SIG-M5 treated with dmso at 0.1 percent for 504 hours (cell line): ENCODE measurements at regions not wholly inside any gene's neighbourhood (a gene's known extent, or its start where the extent isn't known, plus 50 kb on each side); places are given as distances from the start of the nearest gene placed in this dataset.

Experiments
- DNase-seq: peaks from one replicate; lab custom pipeline; 2025; ENCODE audit not compliant: unreplicated experiment; lab: John Stamatoyannopoulos, UW

- DNase-seq: no peak
Measured at GRCh38 chr5:15266229-15266628, 233.8 kb upstream of the FBXL7 start.

- no peak for DNase-seq
Measured at GRCh38 chr5:15263942-15264341, 236.0 kb upstream of the FBXL7 start.

GRCh38 chr5:15263406-15263805 lies 236.6 kb upstream of the FBXL7 start:
- no peak for DNase-seq

- DNase-seq: no peak
Measured at GRCh38 chr5:15261269-15261995, 238.5 kb upstream of the FBXL7 start.

GRCh38 chr5:15260356-15261268 lies 239.4 kb upstream of the FBXL7 start:
- no peak for DNase-seq

GRCh38 chr5:15256485-15256884 lies 243.5 kb upstream of the FBXL7 start:
- DNase-seq: no peak

- no peak for DNase-seq
Measured at GRCh38 chr5:15255576-15255975, 244.4 kb upstream of the FBXL7 start.

GRCh38 chr5:15254607-15255006 lies 245.4 kb upstream of the FBXL7 start:
- peak; percentile 1 for DNase-seq

- DNase-seq: no peak
Measured at GRCh38 chr5:15252331-15252730, 247.6 kb upstream of the FBXL7 start.

- no peak for DNase-seq
Measured at GRCh38 chr5:15249152-15249551, 250.8 kb upstream of the FBXL7 start.

GRCh38 chr5:15248731-15249130 lies 251.2 kb upstream of the FBXL7 start:
- no peak for DNase-seq

- DNase-seq: no peak
Measured at GRCh38 chr5:15245913-15246312, 254.1 kb upstream of the FBXL7 start.

- no peak for DNase-seq
Measured at GRCh38 chr5:15243301-15244020, 256.5 kb upstream of the FBXL7 start.

- DNase-seq: no peak
Measured at GRCh38 chr5:15241216-15241821, 258.7 kb upstream of the FBXL7 start.

GRCh38 chr5:15238006-15238405 lies 262.0 kb upstream of the FBXL7 start:
- DNase-seq: no peak

GRCh38 chr5:15236911-15237508 lies 263.0 kb upstream of the FBXL7 start:
- no peak for DNase-seq

- DNase-seq: no peak
Measured at GRCh38 chr5:15234911-15235310, 265.1 kb upstream of the FBXL7 start.

GRCh38 chr5:15234366-15234765 lies 265.6 kb upstream of the FBXL7 start:
- no peak for DNase-seq

GRCh38 chr5:15233566-15233965 lies 266.4 kb upstream of the FBXL7 start:
- DNase-seq: no peak

- no peak for DNase-seq
Measured at GRCh38 chr5:15222156-15222555, 277.8 kb upstream of the FBXL7 start.
